Inflammatory macrophage treated with lipopolysaccharide for 4 hours (primary cell): ENCODE measurements at regions not wholly inside any gene's neighbourhood (a gene's known extent, or its start where the extent isn't known, plus 50 kb on each side); places are given as distances from the start of the nearest gene placed in this dataset.

Experiments
- DNase-seq: peaks from one replicate; pipeline ENCODE4 v3.0.0-alpha.2; 2020

- no peak for DNase-seq
Observed at GRCh38 chr12:13592063-13592942, 389.1 kb downstream of the GRIN2B start.

GRCh38 chr12:13591488-13591887 lies 389.9 kb downstream of the GRIN2B start:
- DNase-seq, result no peak

- DNase-seq, result no peak
Observed at GRCh38 chr12:13591059-13591458, 390.3 kb downstream of the GRIN2B start.

- no peak for DNase-seq
Observed at GRCh38 chr12:13588574-13588973, 392.0 kb downstream of the EMP1 start.

- no peak for DNase-seq
Observed at GRCh38 chr12:13587721-13588390, 391.3 kb downstream of the EMP1 start.

- no peak for DNase-seq
Observed at GRCh38 chr12:13586361-13586760, 389.8 kb downstream of the EMP1 start.

- no peak for DNase-seq
Observed at GRCh38 chr12:13584541-13584940, 388.0 kb downstream of the EMP1 start.

- no peak for DNase-seq
Observed at GRCh38 chr12:13583630-13584029, 387.1 kb downstream of the EMP1 start.

GRCh38 chr12:13582421-13582820 lies 385.9 kb downstream of the EMP1 start:
- no peak for DNase-seq

GRCh38 chr12:13581031-13581430 lies 384.5 kb downstream of the EMP1 start:
- DNase-seq, result no peak

GRCh38 chr12:13580206-13580605 lies 383.7 kb downstream of the EMP1 start:
- no peak for DNase-seq

GRCh38 chr12:13576935-13577500 lies 380.5 kb downstream of the EMP1 start:
- DNase-seq, result no peak

- DNase-seq, result no peak
Observed at GRCh38 chr12:13573698-13574321, 377.3 kb downstream of the EMP1 start.

- DNase-seq, result no peak
Observed at GRCh38 chr12:13571035-13571434, 374.5 kb downstream of the EMP1 start.

GRCh38 chr12:13570005-13570694 lies 373.6 kb downstream of the EMP1 start:
- DNase-seq, result no peak

GRCh38 chr12:13566292-13566691 lies 369.8 kb downstream of the EMP1 start:
- no peak for DNase-seq

- no peak for DNase-seq
Observed at GRCh38 chr12:13564266-13564810, 367.8 kb downstream of the EMP1 start.

GRCh38 chr12:13563743-13564125 lies 367.2 kb downstream of the EMP1 start:
- no peak for DNase-seq

GRCh38 chr12:13562915-13563742 lies 366.6 kb downstream of the EMP1 start:
- DNase-seq, result no peak

GRCh38 chr12:13561923-13562322 lies 365.4 kb downstream of the EMP1 start:
- DNase-seq, result no peak

GRCh38 chr12:13559318-13559978 lies 362.9 kb downstream of the EMP1 start:
- DNase-seq, result no peak
